ENCODE measurements at regions not wholly inside any gene's neighbourhood (a gene's known extent, or its start where the extent isn't known, plus 50 kb on each side); places are given as distances from the start of the nearest gene placed in this dataset.

DNA sequence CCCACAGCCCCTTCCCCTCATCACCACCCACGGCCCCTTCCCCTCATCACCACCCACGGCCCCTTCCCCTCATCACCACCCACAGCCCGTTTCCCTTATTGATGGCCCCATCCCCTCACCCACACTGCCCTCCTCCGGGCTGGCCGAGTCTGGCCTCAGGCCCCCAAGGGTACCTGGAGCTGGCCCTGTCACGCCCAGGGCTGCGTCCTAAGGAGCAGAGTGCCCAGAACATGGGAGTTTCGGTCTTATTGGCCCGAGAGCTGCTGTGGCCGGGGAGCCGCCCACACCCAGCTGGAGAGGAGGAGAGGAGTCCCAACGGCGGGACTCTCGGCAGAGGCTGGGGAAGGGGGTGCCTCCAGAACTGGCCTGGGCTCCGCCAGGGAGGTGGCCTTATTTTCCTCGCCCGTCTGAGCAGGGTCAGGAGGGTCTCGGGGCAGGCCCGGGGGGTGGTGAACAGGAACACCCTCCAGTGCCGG is 182.3 kb downstream of the KIF26A start:
- Histone ChIP-seq H3K4me3 (ENCODE audit: control insufficient read depth in 2 of 3, extremely low read depth in 1 of 3, insufficient read depth in 2 of 3, low read depth in 1 of 3, low read length in 3 of 3) (no peak overlapping the region), H3K9me3 (ENCODE audit: control insufficient read depth, low read depth, low read length) (no peaks in the 10 kb centered on the region), H3K9me1 (ENCODE audit: control insufficient read depth, extremely low read depth, insufficient read depth, low read length) (no peaks in the 10 kb centered on the region), H3K36me3 (ENCODE audit: control insufficient read depth in 2 of 2, extremely low read depth in 1 of 2, insufficient read depth in 2 of 2, low read length in 2 of 2) (no peaks in the 10 kb centered on the region), H3K27ac (ENCODE audit: control insufficient read depth, insufficient read depth, low read length) (no peak overlapping the region), H3K79me2 (ENCODE audit: control insufficient read depth, insufficient read depth, low read length) (no peaks in the 10 kb centered on the region), H2AFZ (ENCODE audit: control insufficient read depth, low read length) (no peak overlapping the region), H3K4me2 (ENCODE audit: control insufficient read depth, extremely low read depth, insufficient read depth, low read depth, low read length) (no peak overlapping the region), H3K4me1 (ENCODE audit: control insufficient read depth, extremely low read depth, insufficient read depth, low read length) (no peaks in the 10 kb centered on the region), H3K9ac (ENCODE audit: control insufficient read depth, extremely low read depth, insufficient read depth, low read length) (no peak overlapping the region), H4K20me1 (ENCODE audit: control insufficient read depth, extremely low read depth, insufficient read depth, low read length) (no peaks in the 10 kb centered on the region), H3K27me3 (ENCODE audit: control insufficient read depth, extremely low read depth, insufficient read depth, low read length) (no peaks in the 10 kb centered on the region)
- DNase-seq (ENCODE audit: low read depth, low spot score) (no peak), FAIRE-seq (no peak)
- TF ChIP-seq, protein P1, sequence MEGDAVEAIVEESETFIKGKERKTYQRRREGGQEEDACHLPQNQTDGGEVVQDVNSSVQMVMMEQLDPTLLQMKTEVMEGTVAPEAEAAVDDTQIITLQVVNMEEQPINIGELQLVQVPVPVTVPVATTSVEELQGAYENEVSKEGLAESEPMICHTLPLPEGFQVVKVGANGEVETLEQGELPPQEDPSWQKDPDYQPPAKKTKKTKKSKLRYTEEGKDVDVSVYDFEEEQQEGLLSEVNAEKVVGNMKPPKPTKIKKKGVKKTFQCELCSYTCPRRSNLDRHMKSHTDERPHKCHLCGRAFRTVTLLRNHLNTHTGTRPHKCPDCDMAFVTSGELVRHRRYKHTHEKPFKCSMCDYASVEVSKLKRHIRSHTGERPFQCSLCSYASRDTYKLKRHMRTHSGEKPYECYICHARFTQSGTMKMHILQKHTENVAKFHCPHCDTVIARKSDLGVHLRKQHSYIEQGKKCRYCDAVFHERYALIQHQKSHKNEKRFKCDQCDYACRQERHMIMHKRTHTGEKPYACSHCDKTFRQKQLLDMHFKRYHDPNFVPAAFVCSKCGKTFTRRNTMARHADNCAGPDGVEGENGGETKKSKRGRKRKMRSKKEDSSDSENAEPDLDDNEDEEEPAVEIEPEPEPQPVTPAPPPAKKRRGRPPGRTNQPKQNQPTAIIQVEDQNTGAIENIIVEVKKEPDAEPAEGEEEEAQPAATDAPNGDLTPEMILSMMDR (optimal IDR thresholded peaks at IDR 0.05 in 1 of 3, IDR thresholded peaks at IDR 0.05 in 1 of 3, conservative IDR thresholded peaks at IDR 0.05 in 1 of 3; ENCODE audit: extremely low read depth in 1 of 3, insufficient read depth in 2 of 3, low read length in 3 of 3): no peak
- TF ChIP-seq EZH2 (IDR thresholded peaks at IDR 0.05; ENCODE audit: low read length): no peak
- dilution Hi-C loops (cut with MboI; ENCODE audit: extremely low pct_ligation_motif_present, low sequenced_read_pairs): no loop called here

- Histone ChIP-seq H3K4me2 (ENCODE audit: control insufficient read depth, extremely low read depth, insufficient read depth, low read depth, low read length) (no peak overlapping the region), H3K27ac (ENCODE audit: control insufficient read depth, insufficient read depth, low read length) (no peak overlapping the region), H4K20me1 (ENCODE audit: control insufficient read depth, extremely low read depth, insufficient read depth, low read length) (no peaks in the 10 kb centered on the region), H2AFZ (ENCODE audit: control insufficient read depth, low read length) (no peak overlapping the region), H3K9ac (ENCODE audit: control insufficient read depth, extremely low read depth, insufficient read depth, low read length) (no peak overlapping the region), H3K27me3 (ENCODE audit: control insufficient read depth, extremely low read depth, insufficient read depth, low read length) (no peaks in the 10 kb centered on the region), H3K9me1 (ENCODE audit: control insufficient read depth, extremely low read depth, insufficient read depth, low read length) (no peaks in the 10 kb centered on the region), H3K79me2 (ENCODE audit: control insufficient read depth, insufficient read depth, low read length) (no peaks in the 10 kb centered on the region), H3K36me3 (ENCODE audit: control insufficient read depth in 2 of 2, extremely low read depth in 1 of 2, insufficient read depth in 2 of 2, low read length in 2 of 2) (no peaks in the 10 kb centered on the region), H3K9me3 (ENCODE audit: control insufficient read depth, low read depth, low read length) (no peaks in the 10 kb centered on the region), H3K4me3 (ENCODE audit: control insufficient read depth in 2 of 3, extremely low read depth in 1 of 3, insufficient read depth in 2 of 3, low read depth in 1 of 3, low read length in 3 of 3) (no peak overlapping the region), H3K4me1 (ENCODE audit: control insufficient read depth, extremely low read depth, insufficient read depth, low read length) (no peaks in the 10 kb centered on the region)
- dilution Hi-C loops (cut with MboI; ENCODE audit: extremely low pct_ligation_motif_present, low sequenced_read_pairs): no loop called here
- TF ChIP-seq, protein P1 (optimal IDR thresholded peaks at IDR 0.05 in 1 of 3, IDR thresholded peaks at IDR 0.05 in 1 of 3, conservative IDR thresholded peaks at IDR 0.05 in 1 of 3; ENCODE audit: extremely low read depth in 1 of 3, insufficient read depth in 2 of 3, low read length in 3 of 3): no peak
- FAIRE-seq: no peak
- no peak for DNase-seq (ENCODE audit: low read depth, low spot score)
These were observed 182.9 kb downstream of the KIF26A start for GRCh38 chr14:104321088-104321801.
